Astrocyte (in vitro differentiated cells and primary cell): ENCODE measurements at regions not wholly inside any gene's neighbourhood (a gene's known extent, or its start where the extent isn't known, plus 50 kb on each side); places are given as distances from the start of the nearest gene placed in this dataset.

Experiments used
- DNase-seq: peaks from one replicate; pipeline ENCODE4 v3.0.0-alpha.2; 2010; ENCODE audit warnings: low read depth
- FAIRE-seq: peaks from 2 replicates; lab custom pipeline; 2011; peaks lifted over from hg19 to GRCh38; lab: Jason Lieb, UNC
- H2AFZ ChIP-seq: 2 replicates; pipeline ENCODE4 v1.6.0; 2012; ENCODE audit warnings: low read depth, low read length, inconsistent platforms
- H3K27ac ChIP-seq: 2 replicates; pipeline ENCODE4 v1.5.1; 2011; ENCODE audit warnings: low read depth, low read length, inconsistent platforms
- H3K27me3 ChIP-seq: 2 replicates; pipeline ENCODE4 v1.6.0; 2011; ENCODE audit warnings: low read length, inconsistent platforms; ENCODE audit not compliant: insufficient read depth
- H3K36me3 ChIP-seq: 2 replicates; pipeline ENCODE4 v1.5.1; 2011; ENCODE audit warnings: low read length, inconsistent platforms; ENCODE audit not compliant: insufficient read depth
- H3K4me1 ChIP-seq: 2 replicates; pipeline ENCODE4 v1.5.1; 2011; ENCODE audit warnings: low read length, inconsistent platforms; ENCODE audit not compliant: insufficient read depth
- H3K4me2 ChIP-seq: 2 replicates; pipeline ENCODE4 v1.6.0; 2012; ENCODE audit warnings: low read length, inconsistent platforms
- H3K4me3 ChIP-seq: 2 replicates; pipeline ENCODE4 v1.5.1; 2011; ENCODE audit warnings: low read depth, mild to moderate bottlenecking, low read length, inconsistent platforms; ENCODE audit not compliant: insufficient read depth
- H3K79me2 ChIP-seq: 2 replicates; pipeline ENCODE4 v1.6.0; 2012; ENCODE audit warnings: mild to moderate bottlenecking, low read length, inconsistent platforms; ENCODE audit not compliant: insufficient read depth
- H3K9ac ChIP-seq: 2 replicates; pipeline ENCODE4 v1.6.0; 2012; ENCODE audit warnings: mild to moderate bottlenecking, low read length, inconsistent platforms
- H3K9me3 ChIP-seq: 2 replicates; pipeline ENCODE4 v1.5.1; 2012; ENCODE audit warnings: low read depth, mild to moderate bottlenecking, low read length, inconsistent platforms; ENCODE audit not compliant: insufficient read depth
- H4K20me1 ChIP-seq: 2 replicates; pipeline ENCODE4 v1.6.0; 2012; ENCODE audit warnings: low read length, inconsistent platforms; ENCODE audit not compliant: insufficient read depth
- H3K27ac Mint-ChIP-seq: one replicate; pipeline ENCODE4 v1.8.0; 2021; ENCODE audit warnings: mild to moderate bottlenecking, mixed read lengths; ENCODE audit not compliant: unreplicated experiment
- H3K27me3 Mint-ChIP-seq: one replicate; pipeline ENCODE4 v1.8.0; 2021; ENCODE audit warnings: low read depth, mixed read lengths; ENCODE audit not compliant: unreplicated experiment
- H3K36me3 Mint-ChIP-seq: one replicate; pipeline ENCODE4 v1.8.0; 2021; ENCODE audit warnings: low read depth, mixed read lengths; ENCODE audit not compliant: unreplicated experiment
- H3K4me1 Mint-ChIP-seq: one replicate; pipeline ENCODE4 v1.8.0; 2021; ENCODE audit warnings: low read depth, mixed read lengths; ENCODE audit not compliant: unreplicated experiment
- H3K4me3 Mint-ChIP-seq: one replicate; pipeline ENCODE4 v1.8.0; 2021; ENCODE audit warnings: mild to moderate bottlenecking, moderate library complexity, mixed read lengths; ENCODE audit not compliant: unreplicated experiment
- H3K9me3 Mint-ChIP-seq: one replicate; pipeline ENCODE4 v1.8.0; 2021; ENCODE audit warnings: mild to moderate bottlenecking, mixed read lengths; ENCODE audit not compliant: unreplicated experiment
- EZH2 ChIP-seq: IDR thresholded peaks from 2 replicates; pipeline ENCODE4 v1.6.1; 2012; ENCODE audit warnings: mild to moderate bottlenecking, low read length, inconsistent platforms; ENCODE audit not compliant: insufficient read depth
- TF ChIP-seq, protein P1 (sequence below): IDR thresholded peaks from 2 replicates; pipeline ENCODE4 v1.5.1; 2011; ENCODE audit warnings: low read depth, mild to moderate bottlenecking, inconsistent platforms, low read length, moderate library complexity; ENCODE audit not compliant: insufficient read depth

DNA sequence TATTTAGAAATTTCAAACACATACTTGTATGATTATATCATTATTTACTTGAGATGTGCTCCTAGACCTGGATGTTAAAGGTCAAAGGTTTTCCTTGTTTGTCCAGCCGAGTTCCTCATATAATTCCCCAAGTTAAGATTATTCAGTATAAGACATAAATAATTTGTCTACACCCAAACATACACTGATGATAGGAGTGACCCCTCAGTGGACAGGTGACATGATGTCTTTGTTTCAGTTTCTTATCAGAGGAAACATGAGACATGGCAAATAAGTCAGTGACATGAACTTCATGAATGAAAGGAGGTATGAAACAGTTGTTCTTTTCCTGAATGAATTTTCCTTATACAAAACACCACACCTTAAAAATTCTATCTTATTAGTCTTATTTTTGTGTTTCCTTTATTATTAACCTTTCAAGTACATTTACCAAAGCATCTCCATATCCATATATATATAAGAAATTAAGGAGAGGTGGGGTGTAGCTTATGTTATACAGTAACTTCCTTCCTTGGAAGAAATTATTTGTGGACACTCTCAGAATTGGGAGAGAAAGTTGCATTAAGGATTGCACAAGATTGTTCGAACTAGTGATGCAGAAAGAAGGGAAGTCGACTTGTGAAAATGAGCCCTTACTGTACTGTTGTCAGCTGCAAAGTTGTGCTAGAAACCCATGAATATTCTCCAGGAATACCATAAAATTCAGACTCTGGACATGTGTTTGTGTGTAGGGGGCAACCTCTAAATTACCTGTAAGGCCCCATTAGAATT is 60.5 kb downstream of the POM121L12 start:
- Mint-ChIP-seq H3K4me1 (peaks cover 18% of the 10 kb centered on the region), H3K36me3 (no peaks in the 10 kb centered on the region), H3K4me3 (no peak overlapping the region), H3K9me3 (no peaks in the 10 kb centered on the region), H3K27me3 (no peaks in the 10 kb centered on the region), H3K27ac (no peak overlapping the region)
- Histone ChIP-seq H3K36me3 (no peaks in the 10 kb centered on the region), H2AFZ (no peak overlapping the region), H3K4me1 (no peaks in the 10 kb centered on the region), H4K20me1 (no peaks in the 10 kb centered on the region), H3K79me2 (no peaks in the 10 kb centered on the region), H3K4me3 (no peak overlapping the region), H3K9me3 (no peaks in the 10 kb centered on the region), H3K27ac (no peak overlapping the region), H3K9ac (no peak overlapping the region), H3K27me3 (no peaks in the 10 kb centered on the region), H3K4me2 (no peak overlapping the region)
- no peak for FAIRE-seq
- no peak for TF ChIP-seq EZH2
- TF ChIP-seq, protein P1, sequence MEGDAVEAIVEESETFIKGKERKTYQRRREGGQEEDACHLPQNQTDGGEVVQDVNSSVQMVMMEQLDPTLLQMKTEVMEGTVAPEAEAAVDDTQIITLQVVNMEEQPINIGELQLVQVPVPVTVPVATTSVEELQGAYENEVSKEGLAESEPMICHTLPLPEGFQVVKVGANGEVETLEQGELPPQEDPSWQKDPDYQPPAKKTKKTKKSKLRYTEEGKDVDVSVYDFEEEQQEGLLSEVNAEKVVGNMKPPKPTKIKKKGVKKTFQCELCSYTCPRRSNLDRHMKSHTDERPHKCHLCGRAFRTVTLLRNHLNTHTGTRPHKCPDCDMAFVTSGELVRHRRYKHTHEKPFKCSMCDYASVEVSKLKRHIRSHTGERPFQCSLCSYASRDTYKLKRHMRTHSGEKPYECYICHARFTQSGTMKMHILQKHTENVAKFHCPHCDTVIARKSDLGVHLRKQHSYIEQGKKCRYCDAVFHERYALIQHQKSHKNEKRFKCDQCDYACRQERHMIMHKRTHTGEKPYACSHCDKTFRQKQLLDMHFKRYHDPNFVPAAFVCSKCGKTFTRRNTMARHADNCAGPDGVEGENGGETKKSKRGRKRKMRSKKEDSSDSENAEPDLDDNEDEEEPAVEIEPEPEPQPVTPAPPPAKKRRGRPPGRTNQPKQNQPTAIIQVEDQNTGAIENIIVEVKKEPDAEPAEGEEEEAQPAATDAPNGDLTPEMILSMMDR: no peak
- DNase-seq: no peak

DNA sequence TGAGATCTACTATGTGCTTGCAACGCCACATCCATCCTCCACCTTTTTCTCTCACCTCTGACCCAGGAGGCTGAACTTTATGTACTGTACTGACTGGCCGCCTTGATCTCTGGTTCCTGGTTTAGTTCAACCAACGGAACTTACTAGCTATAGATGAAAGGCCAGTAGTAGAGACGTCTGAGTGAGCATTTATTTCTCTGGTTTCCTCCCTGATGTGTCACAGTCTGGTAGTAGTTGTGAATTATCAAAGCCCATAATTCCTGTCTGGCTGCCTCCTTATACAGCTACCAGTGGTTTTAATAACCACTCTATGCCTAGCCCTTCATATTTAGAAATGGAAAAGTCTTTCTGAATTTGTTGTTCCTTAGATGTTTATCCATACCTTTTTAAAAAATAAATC is 64.7 kb downstream of the POM121L12 start:
- Histone ChIP-seq H3K36me3 (no peaks in the 10 kb centered on the region), H3K9ac (no peak overlapping the region), H3K4me1 (no peaks in the 10 kb centered on the region), H4K20me1 (no peaks in the 10 kb centered on the region), H3K27me3 (no peaks in the 10 kb centered on the region), H3K4me2 (no peak overlapping the region), H3K79me2 (no peaks in the 10 kb centered on the region), H3K9me3 (no peaks in the 10 kb centered on the region), H3K4me3 (no peak overlapping the region), H2AFZ (no peak overlapping the region), H3K27ac (no peak overlapping the region)
- Mint-ChIP-seq H3K9me3 (no peaks in the 10 kb centered on the region), H3K27me3 (no peaks in the 10 kb centered on the region), H3K36me3 (no peaks in the 10 kb centered on the region), H3K4me1 (peaks cover 12% of the 10 kb centered on the region), H3K27ac (no peak overlapping the region), H3K4me3 (no peak overlapping the region)
- TF ChIP-seq EZH2: no peak
- TF ChIP-seq, protein P1: no peak
- DNase-seq (no peak), FAIRE-seq (no peak)

- Histone ChIP-seq H3K4me3 (no peak overlapping the region), H3K4me2 (no peak overlapping the region), H3K27me3 (no peaks in the 10 kb centered on the region), H3K4me1 (no peaks in the 10 kb centered on the region), H3K79me2 (no peaks in the 10 kb centered on the region), H4K20me1 (no peaks in the 10 kb centered on the region), H3K9ac (no peak overlapping the region), H3K9me3 (no peaks in the 10 kb centered on the region), H2AFZ (no peak overlapping the region), H3K27ac (no peak overlapping the region), H3K36me3 (no peaks in the 10 kb centered on the region)
- no peaks in the 10 kb centered on the region for H3K27me3 Mint-ChIP-seq
- no peaks in the 10 kb centered on the region for H3K36me3 Mint-ChIP-seq
- TF ChIP-seq EZH2: no peak
- TF ChIP-seq, protein P1: no peak
- no peak for FAIRE-seq
- peaks cover 12% of the 10 kb centered on the region for H3K4me1 Mint-ChIP-seq
- DNase-seq: no peak
- no peaks in the 10 kb centered on the region for H3K9me3 Mint-ChIP-seq
- H3K27ac Mint-ChIP-seq: no peak overlapping the region
- H3K4me3 Mint-ChIP-seq: no peak overlapping the region
Observed at GRCh38 chr7:53101026-53101425, 65.6 kb downstream of the POM121L12 start.
